OCI-LY3 (cell line): ENCODE measurements at regions not wholly inside any gene's neighbourhood (a gene's known extent, or its start where the extent isn't known, plus 50 kb on each side); places are given as distances from the start of the nearest gene placed in this dataset.

Experiments
- CTCF ChIP-seq: fragments of 200-600, 300-600 bp; sonication (generic); IDR thresholded peaks from 2 replicates; pipeline ENCODE4 v1.5.1; 2014; ENCODE audit warnings: antibody characterized with exemption, low read length, low read depth
- EZH2phosphoT487 ChIP-seq: fragments of 200-600 bp; shearing (Covaris generic); IDR thresholded peaks from 2 replicates; pipeline ENCODE4 v1.6.1; 2018; ENCODE audit warnings: antibody characterized with exemption, mixed run types, low read depth

DNA sequence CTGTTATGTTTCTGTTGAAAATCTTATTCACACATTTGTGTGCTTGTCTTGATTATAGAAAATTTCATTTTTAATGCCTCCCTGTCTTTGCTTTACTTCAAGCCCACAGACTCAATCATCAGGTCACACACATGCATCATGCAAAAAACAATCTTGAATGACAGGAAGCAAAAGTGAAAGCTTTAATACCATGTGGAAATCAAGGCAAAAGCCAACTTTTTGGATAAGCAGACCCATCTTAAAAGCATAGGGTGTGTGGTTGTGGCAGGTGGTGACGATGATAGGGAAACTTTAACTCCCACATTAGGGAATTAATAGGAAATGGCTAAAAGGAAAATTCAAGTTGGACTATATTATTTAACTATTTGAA, 155.9 kb upstream of the EOMES start:
- TF ChIP-seq CTCF (no peak), EZH2phosphoT487 (no peak)
